Stimulated activated CD4-positive, alpha-beta T cell treated with anti-CD3 and anti-CD28 coated beads, Interleukin-12 subunit alpha, Interleukin-12 subunit beta, amount 100 ng/mL, for 4 hours (primary cell): ENCODE measurements at regions not wholly inside any gene's neighbourhood (a gene's known extent, or its start where the extent isn't known, plus 50 kb on each side); places are given as distances from the start of the nearest gene placed in this dataset.

ENCODE experiments used
- DNase-seq: peaks from one replicate; pipeline ENCODE4 v3.0.0-alpha.2; 2020

- no peak for DNase-seq
Observed at GRCh38 chr14:49463146-49463545, 123.0 kb downstream of the RPS29 start.

GRCh38 chr14:49461529-49462401, 124.4 kb downstream of the RPS29 start:
- peak; percentile 32 for DNase-seq

DNA sequence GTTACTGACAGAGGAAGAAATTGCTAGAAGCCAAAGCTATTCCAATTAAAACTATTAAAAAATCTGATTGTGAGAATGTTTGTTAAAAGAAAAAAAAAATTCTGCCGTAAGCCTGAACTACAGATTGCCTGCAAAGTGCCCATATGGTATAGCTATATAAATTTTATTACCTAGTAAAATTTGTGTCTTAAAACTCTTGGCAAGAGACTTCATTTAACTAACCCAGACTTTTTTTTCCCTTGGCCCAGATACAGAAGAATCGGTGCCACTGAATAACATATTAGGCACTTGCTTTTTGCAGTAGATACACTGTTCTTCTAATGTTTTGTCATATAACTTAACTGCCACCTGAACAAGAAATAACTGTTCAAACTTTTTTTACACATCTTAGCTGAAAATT, 125.5 kb downstream of the RPS29 start:
- DNase-seq: no peak

DNA sequence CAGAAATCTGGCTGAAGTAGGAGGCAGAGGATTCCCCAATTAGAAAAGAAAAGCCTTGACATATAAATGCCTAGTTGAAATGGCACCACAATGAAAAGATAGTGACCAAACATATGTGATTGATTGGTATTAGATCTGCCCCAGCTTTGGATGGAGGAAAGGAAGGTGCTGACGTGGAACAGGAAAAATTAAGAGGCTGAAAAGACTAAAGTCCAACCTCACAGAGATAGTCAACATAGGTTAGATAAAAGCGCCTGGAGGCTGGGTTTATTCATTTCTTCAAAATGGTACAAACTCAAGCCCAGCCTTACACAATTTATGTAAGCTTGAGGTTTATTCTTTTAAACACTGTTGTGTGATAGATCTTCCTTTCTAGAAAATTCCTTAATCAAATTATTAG, 129.6 kb downstream of the RPS29 start:
- no peak for DNase-seq

- DNase-seq: no peak
Observed at GRCh38 chr14:49451938-49452337, 134.2 kb downstream of the RPS29 start.

DNA sequence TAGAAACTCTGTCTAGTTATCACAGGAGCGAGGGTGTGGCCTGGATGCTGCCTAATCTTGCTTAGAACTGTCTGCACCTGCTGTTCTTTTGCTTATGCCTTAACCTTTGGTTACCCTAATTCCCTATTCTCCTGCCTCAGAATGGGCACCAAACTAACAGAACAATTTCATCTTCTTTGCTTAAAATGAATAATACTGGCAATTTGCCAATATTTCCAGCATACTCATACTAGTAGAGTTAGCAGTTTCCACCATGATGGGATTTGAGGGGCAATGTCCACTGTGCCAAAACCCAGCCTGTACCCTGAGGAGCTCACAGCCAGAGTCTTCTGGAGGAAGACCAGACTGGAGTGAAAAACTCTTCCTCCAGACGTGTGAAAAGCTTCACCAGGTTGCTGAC, 136.4 kb downstream of the RPS29 start:
- no peak for DNase-seq

DNA sequence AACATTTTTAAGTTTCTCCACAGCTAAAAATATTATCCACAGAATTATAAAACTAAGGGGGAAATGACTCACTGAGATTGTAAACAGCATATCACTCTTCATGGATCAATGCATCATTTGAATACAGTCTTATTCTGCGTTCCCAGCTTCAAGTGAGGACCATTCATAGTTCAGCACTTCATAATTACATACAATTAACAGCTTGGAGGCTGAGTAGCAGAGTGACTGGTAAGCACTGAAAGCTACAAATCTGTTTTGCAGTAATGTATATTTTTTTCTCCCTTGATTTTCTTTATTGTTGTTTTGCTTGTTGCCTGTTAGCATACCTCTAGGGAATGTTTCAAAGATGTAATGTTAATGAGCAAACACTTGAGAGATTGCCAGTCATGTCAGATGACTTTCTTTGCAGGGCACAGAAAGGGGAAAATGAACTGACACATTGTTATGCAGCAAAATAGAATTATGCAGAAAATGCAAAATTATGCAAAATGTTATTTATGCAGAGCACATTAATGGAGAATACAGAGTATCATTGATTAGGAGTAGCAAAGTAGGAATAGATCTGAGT, 138.6 kb downstream of the RPS29 start:
- DNase-seq: no peak

GRCh38 chr14:49446801-49447200, 139.4 kb downstream of the RPS29 start:
- DNase-seq: no peak

DNA sequence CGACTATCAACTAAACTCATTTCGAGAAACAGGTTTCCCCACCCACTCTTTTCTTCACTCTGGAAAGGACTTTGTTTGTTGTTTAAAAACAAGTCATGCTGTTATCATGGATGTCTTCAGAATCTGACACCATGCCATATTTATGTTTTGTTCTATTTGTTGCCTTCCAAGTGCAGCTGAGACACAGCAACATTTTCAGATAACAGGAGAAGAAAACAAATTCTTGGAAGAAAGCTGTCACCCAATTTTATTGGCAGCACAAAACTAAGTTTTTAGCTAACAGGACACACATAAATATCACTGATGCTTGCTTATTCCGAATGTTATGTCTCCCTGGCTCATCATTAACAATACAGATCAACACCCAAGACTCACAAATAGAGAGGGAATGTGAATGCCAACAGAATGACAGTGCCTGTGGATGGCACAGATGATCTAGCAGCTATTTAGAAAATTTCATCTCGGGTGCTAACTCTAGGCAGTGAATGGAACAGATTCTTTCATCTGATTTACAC, 147.9 kb downstream of the RPS29 start:
- DNase-seq: no peak

- no peak for DNase-seq
Observed at GRCh38 chr14:49428076-49428475, 158.1 kb downstream of the RPS29 start.

DNA sequence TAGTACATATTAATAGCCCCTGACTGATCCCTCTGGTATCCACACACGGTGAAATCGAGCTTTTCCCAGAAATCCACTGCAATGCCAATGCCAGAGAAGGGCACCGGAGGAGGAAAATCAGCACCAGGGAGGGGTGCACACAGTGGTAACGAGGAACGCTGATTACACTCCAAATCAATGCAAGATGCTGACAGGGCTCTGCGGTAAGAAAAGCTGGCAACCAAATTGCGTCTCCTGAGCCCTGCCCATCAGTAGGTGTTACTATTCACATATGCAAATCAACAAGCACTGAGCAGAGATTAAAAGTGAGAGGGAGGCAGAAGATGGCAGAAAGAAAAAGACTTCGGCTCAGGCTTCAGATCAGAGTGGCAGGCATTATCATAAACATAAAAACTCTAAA, 159.1 kb downstream of the RPS29 start:
- DNase-seq: no peak

GRCh38 chr14:49425921-49426320, 160.3 kb downstream of the RPS29 start:
- no peak for DNase-seq

DNA sequence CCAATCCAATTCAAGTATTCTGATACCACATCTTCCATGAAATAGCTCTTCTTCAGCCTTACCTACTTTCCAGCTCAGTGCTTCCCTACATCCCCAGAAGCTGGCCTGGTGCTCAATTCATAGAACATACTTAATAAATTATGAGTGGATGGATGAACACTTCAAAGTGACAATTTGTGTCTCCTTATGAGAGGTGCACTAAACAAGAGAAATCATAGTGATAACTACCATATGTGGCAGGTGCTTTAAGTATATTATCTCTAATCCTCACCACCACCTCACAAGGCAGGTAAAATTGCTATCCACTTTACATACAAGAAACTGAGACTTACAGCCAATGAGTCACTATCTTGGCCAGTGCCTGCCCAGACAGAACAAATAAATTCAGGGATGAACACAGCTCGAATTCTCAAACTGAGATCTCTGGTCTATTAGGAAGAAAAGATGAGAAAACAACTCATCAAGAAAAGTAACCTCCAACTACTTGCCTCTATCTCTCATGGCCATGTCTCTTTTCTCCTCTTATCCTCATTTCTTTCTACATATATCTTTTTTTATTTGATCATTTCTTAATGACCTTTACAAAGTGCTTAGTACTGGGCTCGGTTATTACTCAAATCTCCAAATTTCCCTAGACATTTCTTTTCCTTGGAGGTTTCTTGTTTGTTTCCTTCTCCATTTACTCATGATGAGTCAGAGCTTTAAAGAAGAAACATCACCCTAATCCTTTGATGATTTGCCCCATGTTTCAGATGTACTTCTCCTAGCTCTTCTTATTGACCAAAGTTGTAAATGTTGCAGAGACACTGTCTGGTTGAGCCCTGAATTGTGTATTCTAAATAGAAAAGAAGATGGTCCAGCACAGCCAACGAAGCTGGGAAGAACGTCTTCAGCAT, 161.5 kb downstream of the RPS29 start:
- DNase-seq: no peak

DNA sequence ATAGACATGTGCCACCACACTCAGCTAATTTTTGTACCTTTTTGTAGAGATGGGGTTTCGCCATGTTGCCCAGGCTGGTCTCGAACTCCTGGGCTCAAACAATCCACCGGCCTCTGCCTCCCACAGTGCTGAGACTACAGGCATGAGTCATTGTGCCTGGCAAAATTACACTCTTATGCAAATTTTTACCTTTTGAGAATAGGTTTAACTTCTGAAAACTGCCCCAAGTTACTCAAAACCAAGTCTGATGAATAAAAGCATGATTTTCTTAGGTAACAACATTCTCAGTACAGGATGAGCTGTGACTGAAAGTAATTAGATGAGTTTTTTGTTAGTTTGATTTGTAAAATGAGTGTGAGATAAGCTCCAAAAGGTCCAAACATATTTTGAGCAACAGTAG, 166.0 kb downstream of the RPS29 start:
- no peak for DNase-seq

DNA sequence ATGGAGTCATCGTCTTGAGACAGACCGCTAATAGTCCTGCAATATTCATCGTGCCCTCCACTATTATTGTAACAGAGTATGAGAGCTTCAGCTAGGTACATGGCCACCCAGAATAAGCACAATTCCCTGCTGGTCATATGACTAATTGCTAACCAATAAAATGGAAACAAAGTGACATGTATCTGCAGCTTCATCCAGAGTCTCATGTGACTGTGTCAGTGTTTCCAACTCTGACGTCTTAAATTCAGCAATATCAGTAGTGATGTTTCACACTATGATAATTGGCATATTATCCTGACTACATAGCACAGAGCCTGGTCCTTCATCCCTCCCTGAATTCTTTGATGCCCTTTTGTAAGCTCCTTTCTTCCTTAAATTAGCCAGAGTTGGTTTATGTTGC, 167.4 kb downstream of the RPS29 start:
- DNase-seq: no peak

- DNase-seq: no peak
Observed at GRCh38 chr14:49417790-49418189, 168.4 kb downstream of the RPS29 start.

DNA sequence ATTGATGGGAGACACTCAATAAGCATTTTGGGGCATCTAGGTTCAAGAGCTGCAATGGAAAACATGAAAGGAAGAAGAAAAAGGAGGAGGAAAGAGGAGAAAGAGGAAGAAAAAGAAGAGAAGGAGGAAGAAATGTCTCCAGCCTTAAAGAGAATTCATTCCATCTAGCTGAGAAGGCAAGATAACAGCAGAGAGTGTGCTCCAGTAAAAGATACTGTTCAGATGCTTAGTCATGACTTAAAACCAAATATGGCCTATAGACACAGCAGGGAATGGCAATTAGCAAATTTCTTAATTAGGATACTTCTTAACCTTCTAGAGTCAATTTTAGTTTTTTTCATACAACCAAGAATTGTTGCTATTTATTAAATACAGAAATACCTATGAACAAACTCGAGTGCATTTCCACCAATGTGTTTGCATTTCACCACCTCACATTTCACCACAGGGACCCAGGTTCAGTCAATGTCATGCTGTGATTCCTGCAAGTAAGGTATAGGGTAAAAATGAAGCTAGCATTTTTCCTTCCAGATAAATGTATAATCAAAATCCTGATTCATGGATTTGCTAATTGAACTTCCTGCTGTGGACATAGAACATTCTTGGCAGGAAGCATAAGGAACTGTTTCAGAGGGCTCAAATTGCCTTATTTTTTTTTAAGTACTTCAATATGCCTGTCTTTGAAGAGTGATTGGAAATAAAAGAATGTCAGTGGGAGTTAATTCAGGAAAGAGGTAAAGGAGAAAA, 177.8 kb downstream of the RPS29 start:
- no peak for DNase-seq

DNA sequence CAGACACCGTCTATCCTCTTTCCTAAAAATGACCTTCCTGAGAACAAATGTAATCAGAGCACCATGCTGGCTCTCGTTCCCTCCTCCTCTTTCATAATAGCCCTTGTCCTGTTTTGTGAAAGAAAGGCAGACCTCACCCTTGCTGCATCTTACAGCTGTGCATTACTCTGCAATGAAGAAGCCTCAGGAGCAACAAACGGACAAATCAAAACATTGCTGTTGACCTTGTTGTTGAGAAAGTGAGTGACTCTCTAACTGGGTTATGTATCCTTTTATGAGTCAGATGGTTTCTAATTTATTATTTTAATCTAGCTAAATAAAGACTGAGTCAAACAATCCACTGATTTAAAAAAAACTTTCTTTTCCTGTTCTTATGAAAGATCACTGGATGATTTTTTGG, 180.9 kb downstream of the RPS29 start:
- DNase-seq: no peak

DNA sequence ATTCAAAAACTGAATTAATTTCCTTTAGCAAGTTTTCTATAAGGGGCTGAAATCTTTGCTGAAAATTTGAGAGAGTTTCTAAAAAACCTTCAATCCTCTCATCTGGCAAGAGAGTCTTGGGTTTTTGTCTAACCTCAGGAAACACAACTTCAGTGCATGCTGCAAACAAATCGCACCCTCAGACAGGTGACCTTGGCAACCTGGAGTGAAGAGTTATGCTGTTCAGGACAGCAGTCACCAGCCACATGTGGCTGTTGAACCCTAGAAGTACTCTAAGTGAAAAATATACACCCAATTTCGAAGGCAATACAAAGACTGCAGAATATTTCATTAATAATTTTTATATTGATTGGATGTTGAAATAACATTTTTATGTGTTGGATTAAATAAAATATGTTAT, 184.8 kb downstream of the RPS29 start:
- DNase-seq: no peak

GRCh38 chr14:49396801-49397200, 189.4 kb downstream of the RPS29 start:
- DNase-seq: no peak

DNA sequence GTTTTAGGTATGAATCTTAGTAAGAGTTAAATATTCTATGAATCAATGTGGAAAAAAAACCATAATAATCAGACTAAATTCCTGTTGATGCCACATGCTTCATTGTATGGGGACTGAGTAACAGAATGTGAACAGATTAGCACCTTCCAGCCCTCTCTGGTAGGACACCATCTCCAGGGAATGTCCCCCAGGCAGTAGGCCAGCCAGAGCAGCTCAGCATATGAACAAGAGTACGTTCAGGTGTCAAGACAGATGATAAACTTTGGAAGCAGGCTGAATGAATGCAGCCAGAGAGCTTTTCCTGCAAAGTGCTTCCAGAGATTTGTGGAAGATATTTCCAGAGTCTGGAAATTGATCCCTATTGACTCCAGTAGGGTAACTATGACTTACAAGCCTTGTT, 204.4 kb downstream of the RPS29 start:
- DNase-seq: no peak

GRCh38 chr14:49367696-49368095, 218.5 kb downstream of the RPS29 start:
- no peak for DNase-seq

DNA sequence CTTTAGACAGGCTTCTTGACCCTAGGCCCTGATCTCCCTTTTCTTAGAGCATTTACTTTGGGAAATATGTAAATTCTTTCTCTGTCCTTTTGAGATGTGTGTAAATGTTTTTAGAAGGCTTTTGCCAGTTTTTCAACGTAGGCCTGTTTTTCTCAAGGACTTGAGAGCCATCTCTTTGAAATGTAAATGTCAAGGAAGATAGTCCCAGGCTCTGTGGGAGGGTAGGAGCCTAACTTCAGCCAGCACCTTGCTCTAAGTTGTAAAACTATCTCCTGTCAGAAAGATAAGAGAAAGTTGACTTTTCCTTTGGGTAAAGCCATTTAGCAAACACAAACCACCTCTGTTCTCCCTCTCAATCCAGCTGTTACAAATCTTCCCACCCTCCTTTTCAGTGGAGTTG, 219.8 kb downstream of the RPS29 start:
- no peak for DNase-seq
